DOHH2 (cell line): ENCODE measurements at regions not wholly inside any gene's neighbourhood (a gene's known extent, or its start where the extent isn't known, plus 50 kb on each side); places are given as distances from the start of the nearest gene placed in this dataset.

Experiments
- H3F3A ChIP-seq: fragments of 200-600 bp; sonication (generic), shearing (Covaris generic); 2 replicates; pipeline ENCODE4 v1.6.0; 2016; ENCODE audit warnings: antibody characterized with exemption, mild to moderate bottlenecking; ENCODE audit not compliant: control insufficient read depth, insufficient read depth
- H3K27ac ChIP-seq: fragments of 200-600 bp; sonication (generic); 2 replicates; pipeline ENCODE4 v1.5.1; 2014; ENCODE audit warnings: low read depth, mild to moderate bottlenecking, low read length, moderate library complexity
- H3K27me3 ChIP-seq: fragments of 200-600 bp; sonication (generic); 2 replicates; pipeline ENCODE4 v1.6.1; 2014; ENCODE audit warnings: mild to moderate bottlenecking, low read length, mixed read lengths; ENCODE audit not compliant: control insufficient read depth
- H3K36me3 ChIP-seq: fragments of 200-600 bp; sonication (generic); 2 replicates; pipeline ENCODE4 v1.6.1; 2014; ENCODE audit warnings: mild to moderate bottlenecking, low read length, moderate library complexity, mixed read lengths; ENCODE audit not compliant: control insufficient read depth
- H3K4me1 ChIP-seq: fragments of 200-600 bp; sonication (generic); 2 replicates; pipeline ENCODE4 v1.6.1; 2014; ENCODE audit warnings: mild to moderate bottlenecking, low read length, mixed read lengths; ENCODE audit not compliant: control insufficient read depth
- H3K4me2 ChIP-seq: fragments of 200-600 bp; sonication (generic); 2 replicates; pipeline ENCODE4 v1.6.0; 2014; ENCODE audit warnings: mild to moderate bottlenecking, low read length, moderate library complexity
- H3K4me3 ChIP-seq: fragments of 200-600 bp; sonication (generic); 2 replicates; pipeline ENCODE4 v1.5.1; 2014; ENCODE audit warnings: mild to moderate bottlenecking, low read length, mixed read lengths
- H3K79me2 ChIP-seq: fragments of 200-600 bp; sonication (generic); 2 replicates; pipeline ENCODE4 v1.6.1; 2014; ENCODE audit warnings: mild to moderate bottlenecking, low read length, mixed read lengths; ENCODE audit not compliant: control insufficient read depth
- H3K9me2 ChIP-seq: fragments of 200-600 bp; sonication (generic); replicated peaks from 2 replicates; pipeline ENCODE4 v1.6.1; 2014; ENCODE audit warnings: mild to moderate bottlenecking, low read length, mixed read lengths; ENCODE audit not compliant: control insufficient read depth
- H3K9me3 ChIP-seq: fragments of 200-600 bp; sonication (generic); 2 replicates; pipeline ENCODE4 v1.6.1; 2014; ENCODE audit warnings: antibody characterized with exemption, low read length, mixed read lengths; ENCODE audit not compliant: control insufficient read depth, insufficient read depth
- H4K20me1 ChIP-seq: fragments of 200-600 bp; sonication (generic); 2 replicates; pipeline ENCODE4 v1.6.0; 2014; ENCODE audit warnings: low read depth, mild to moderate bottlenecking, antibody characterized with exemption, low read length, moderate library complexity; ENCODE audit not compliant: control insufficient read depth, insufficient read depth
- EZH2phosphoT487 ChIP-seq: fragments of 200-600 bp; sonication (generic); IDR thresholded peaks from 2 replicates; pipeline ENCODE4 v1.6.1; 2017; ENCODE audit warnings: borderline replicate concordance, mild to moderate bottlenecking, antibody characterized with exemption, low read length, moderate library complexity, mixed read lengths
- TF ChIP-seq, protein P1 (sequence below): fragments of 200-600 bp; sonication (generic); IDR thresholded peaks from one replicate; pipeline ENCODE4 v1.5.1; 2014; ENCODE audit warnings: antibody characterized with exemption, mild to moderate bottlenecking, low read depth, low read length; ENCODE audit not compliant: poor library complexity, severe bottlenecking

DNA sequence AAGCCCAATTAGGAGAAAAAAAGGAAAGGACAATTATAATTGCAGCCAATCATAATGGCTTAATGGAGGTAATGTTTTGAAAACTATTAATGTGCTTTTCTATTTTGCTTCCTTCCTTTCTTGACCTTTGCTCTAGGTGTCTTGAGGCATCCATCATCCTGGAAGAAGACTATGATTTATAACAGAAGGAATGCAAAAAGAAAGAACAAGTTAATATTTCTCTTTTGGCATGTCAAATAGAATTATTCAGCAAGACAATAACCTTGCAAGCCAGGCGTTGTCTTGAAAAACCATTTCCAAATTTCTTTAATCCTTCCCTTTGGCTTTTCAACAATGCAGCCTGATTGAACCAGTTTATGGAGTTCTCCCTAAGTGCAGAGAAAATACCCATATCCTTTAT, 107.7 kb upstream of the USP24 start:
- no peaks in the 10 kb centered on the region for H3K36me3 ChIP-seq
- H3K27ac ChIP-seq = no peak overlapping the region
- no peaks in the 10 kb centered on the region for H3K4me1 ChIP-seq
- no peak overlapping the region for H3K4me3 ChIP-seq
- peaks cover 11% of the 10 kb centered on the region for H3K27me3 ChIP-seq
- no peaks in the 10 kb centered on the region for H4K20me1 ChIP-seq
- H3F3A ChIP-seq = no peaks in the 10 kb centered on the region
- TF ChIP-seq EZH2phosphoT487 = no peak
- TF ChIP-seq, protein P1, sequence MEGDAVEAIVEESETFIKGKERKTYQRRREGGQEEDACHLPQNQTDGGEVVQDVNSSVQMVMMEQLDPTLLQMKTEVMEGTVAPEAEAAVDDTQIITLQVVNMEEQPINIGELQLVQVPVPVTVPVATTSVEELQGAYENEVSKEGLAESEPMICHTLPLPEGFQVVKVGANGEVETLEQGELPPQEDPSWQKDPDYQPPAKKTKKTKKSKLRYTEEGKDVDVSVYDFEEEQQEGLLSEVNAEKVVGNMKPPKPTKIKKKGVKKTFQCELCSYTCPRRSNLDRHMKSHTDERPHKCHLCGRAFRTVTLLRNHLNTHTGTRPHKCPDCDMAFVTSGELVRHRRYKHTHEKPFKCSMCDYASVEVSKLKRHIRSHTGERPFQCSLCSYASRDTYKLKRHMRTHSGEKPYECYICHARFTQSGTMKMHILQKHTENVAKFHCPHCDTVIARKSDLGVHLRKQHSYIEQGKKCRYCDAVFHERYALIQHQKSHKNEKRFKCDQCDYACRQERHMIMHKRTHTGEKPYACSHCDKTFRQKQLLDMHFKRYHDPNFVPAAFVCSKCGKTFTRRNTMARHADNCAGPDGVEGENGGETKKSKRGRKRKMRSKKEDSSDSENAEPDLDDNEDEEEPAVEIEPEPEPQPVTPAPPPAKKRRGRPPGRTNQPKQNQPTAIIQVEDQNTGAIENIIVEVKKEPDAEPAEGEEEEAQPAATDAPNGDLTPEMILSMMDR = no peak
- no peaks in the 10 kb centered on the region for H3K79me2 ChIP-seq
- no peaks in the 10 kb centered on the region for H3K9me2 ChIP-seq
- H3K4me2 ChIP-seq = no peak overlapping the region
- H3K9me3 ChIP-seq = no peaks in the 10 kb centered on the region

DNA sequence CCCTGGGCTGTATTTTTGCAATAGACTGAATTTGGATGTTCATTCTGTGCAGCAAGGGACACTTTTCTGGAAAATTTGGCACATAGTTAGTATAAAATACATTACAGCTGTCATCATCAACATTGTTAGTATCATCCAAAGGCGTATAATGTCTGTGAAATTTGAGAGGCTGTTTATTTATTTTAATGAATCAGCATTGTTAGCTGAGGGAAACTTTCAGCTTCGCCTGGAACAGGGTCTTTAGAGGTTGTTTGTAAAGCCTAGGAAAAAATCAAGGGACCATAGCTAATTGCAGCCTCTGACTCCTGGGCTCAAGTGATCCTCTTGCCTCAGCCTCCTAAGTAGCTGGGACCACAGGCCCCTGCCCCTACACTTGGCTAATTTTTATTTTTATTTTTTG, 106.8 kb upstream of the USP24 start:
- no peak for TF ChIP-seq EZH2phosphoT487
- TF ChIP-seq, protein P1 = no peak
- H4K20me1 ChIP-seq = no peaks in the 10 kb centered on the region
- H3K4me1 ChIP-seq = no peaks in the 10 kb centered on the region
- H3K27ac ChIP-seq = no peak overlapping the region
- no peaks in the 10 kb centered on the region for H3K9me3 ChIP-seq
- no peak overlapping the region for H3K4me3 ChIP-seq
- H3K9me2 ChIP-seq = no peaks in the 10 kb centered on the region
- peaks cover 17% of the 10 kb centered on the region for H3K27me3 ChIP-seq
- H3F3A ChIP-seq = no peaks in the 10 kb centered on the region
- H3K36me3 ChIP-seq = no peaks in the 10 kb centered on the region
- no peaks in the 10 kb centered on the region for H3K79me2 ChIP-seq
- no peak overlapping the region for H3K4me2 ChIP-seq

DNA sequence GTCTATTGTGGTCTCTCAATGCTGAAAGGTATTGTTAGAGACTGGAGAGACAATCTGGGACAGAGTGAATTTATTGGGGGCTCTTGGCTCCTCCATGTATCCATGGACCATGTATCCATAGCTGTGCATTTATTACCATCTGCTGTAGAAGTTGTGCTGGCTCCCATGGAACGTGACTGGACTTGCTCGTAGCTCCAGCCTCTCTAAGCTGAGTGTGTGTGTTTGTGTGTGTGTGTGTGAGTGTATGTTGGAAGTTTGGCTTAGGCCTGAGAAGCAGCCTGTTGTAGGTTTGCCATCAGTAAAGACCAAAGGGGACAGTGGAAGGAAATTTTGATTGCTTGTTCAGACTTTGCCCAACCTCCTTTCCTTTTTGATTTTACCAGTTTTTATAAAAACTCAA, 105.7 kb upstream of the USP24 start:
- Histone ChIP-seq H3K27me3 (peaks cover 17% of the 10 kb centered on the region), H3K9me3 (no peaks in the 10 kb centered on the region), H4K20me1 (no peaks in the 10 kb centered on the region), H3F3A (no peaks in the 10 kb centered on the region), H3K36me3 (no peaks in the 10 kb centered on the region), H3K9me2 (no peaks in the 10 kb centered on the region), H3K4me3 (no peak overlapping the region), H3K4me2 (no peak overlapping the region), H3K79me2 (no peaks in the 10 kb centered on the region), H3K4me1 (no peaks in the 10 kb centered on the region), H3K27ac (no peak overlapping the region)
- TF ChIP-seq, protein P1 = no peak
- no peak for TF ChIP-seq EZH2phosphoT487
